GM12875 (cell line): ENCODE measurements at regions not wholly inside any gene's neighbourhood (a gene's known extent, or its start where the extent isn't known, plus 50 kb on each side); places are given as distances from the start of the nearest gene placed in this dataset.
"Not testable (repeated sequence)": the region's sequence is repeated elsewhere in the genome, so short reads cannot be mapped to it uniquely, and the experiment has no call there.

Source experiments
- H3K4me3 ChIP-seq: one replicate; pipeline ENCODE4 v1.5.1; 2011; ENCODE audit warnings: low read depth, low read length, control low read depth
- TF ChIP-seq, protein P1 (sequence below): IDR thresholded peaks from 2 replicates; pipeline ENCODE4 v1.5.1; 2011; ENCODE audit warnings: low read depth, mild to moderate bottlenecking, control low read depth, inconsistent platforms, low read length, moderate library complexity, borderline replicate concordance; ENCODE audit not compliant: insufficient read depth

DNA sequence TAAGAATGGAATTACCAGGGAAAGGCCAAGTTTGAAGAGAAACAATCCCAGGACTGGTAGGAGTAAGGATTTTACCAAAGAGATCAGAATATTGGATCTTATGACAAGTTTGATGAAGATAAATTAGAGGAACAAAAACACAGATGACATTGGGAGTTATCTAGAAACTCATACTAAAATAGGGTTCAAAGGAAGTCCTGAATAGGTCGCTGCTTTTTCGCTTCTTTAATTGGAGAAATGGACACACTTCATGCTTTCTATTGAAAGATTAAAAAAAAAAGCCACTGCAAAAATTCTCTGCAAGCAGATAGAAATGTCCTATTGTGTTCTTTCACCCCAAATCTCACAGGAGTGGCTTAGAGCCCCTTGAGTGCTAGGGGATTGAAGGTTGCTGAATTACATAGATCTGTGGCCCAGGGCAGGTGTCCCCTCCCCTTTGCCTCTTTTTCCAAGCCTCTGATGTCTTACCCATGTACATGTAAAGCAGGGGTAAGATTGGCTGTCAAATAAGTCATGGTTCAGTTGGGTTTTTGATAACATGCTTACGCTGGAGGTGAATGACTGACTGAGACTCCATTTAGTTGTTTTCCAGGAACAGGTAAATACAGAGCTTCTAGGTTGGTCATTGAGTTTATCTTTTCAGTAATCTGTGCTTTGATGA is 152.0 kb downstream of the OR13A1 start:
- H3K4me3 ChIP-seq, result no peak overlapping the region
- TF ChIP-seq, protein P1, sequence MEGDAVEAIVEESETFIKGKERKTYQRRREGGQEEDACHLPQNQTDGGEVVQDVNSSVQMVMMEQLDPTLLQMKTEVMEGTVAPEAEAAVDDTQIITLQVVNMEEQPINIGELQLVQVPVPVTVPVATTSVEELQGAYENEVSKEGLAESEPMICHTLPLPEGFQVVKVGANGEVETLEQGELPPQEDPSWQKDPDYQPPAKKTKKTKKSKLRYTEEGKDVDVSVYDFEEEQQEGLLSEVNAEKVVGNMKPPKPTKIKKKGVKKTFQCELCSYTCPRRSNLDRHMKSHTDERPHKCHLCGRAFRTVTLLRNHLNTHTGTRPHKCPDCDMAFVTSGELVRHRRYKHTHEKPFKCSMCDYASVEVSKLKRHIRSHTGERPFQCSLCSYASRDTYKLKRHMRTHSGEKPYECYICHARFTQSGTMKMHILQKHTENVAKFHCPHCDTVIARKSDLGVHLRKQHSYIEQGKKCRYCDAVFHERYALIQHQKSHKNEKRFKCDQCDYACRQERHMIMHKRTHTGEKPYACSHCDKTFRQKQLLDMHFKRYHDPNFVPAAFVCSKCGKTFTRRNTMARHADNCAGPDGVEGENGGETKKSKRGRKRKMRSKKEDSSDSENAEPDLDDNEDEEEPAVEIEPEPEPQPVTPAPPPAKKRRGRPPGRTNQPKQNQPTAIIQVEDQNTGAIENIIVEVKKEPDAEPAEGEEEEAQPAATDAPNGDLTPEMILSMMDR, result no peak

DNA sequence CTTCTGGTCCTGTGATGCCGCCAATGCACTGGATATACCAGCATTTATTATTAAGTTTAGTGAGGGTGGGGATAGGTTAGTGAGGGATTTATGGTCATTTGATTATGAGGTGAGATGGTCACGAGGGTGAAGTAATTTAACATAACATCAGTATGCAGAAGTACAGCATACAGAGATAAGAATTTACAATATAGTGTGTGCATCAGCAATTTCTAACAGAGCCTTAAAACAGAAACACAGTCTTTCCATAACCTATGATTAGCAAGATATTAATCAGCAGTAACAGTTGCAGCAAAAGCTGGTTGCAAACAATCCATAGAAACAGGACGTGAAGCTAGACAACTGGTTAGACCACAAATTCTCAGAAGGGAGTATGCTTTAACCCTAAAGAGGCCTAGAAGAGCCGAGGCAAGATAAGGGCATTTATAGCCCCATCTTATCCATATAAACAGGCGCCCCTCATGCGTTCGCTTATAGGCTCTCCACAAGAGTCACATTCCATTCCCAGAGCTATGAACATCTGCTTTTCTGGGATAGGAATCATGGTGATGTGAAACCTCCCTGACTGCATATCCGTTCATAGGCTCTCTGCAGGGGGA is 139.8 kb downstream of the OR13A1 start:
- H3K4me3 ChIP-seq, result not testable (repeated sequence)

DNA sequence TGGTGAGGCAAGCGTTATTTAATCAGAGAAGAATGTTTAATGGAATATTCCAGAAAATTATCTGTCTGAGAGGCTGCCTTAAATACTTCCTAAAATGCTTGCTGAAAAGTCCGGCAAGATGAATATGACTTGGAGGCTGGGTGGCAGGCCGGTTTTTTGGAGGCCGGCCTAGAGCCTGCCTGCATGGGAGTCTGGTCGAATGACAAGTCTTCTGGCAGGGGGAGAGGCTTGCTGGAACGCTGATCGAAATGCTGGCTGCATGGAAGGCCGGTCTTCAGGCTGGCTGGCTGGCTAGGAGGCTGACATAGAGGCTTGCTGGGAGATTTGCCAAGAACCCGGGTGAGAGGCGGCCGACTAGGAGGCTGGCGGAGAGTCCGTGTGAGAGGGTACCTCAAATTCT is 135.7 kb downstream of the OR13A1 start:
- TF ChIP-seq, protein P1, result no peak
- no peak overlapping the region for H3K4me3 ChIP-seq

DNA sequence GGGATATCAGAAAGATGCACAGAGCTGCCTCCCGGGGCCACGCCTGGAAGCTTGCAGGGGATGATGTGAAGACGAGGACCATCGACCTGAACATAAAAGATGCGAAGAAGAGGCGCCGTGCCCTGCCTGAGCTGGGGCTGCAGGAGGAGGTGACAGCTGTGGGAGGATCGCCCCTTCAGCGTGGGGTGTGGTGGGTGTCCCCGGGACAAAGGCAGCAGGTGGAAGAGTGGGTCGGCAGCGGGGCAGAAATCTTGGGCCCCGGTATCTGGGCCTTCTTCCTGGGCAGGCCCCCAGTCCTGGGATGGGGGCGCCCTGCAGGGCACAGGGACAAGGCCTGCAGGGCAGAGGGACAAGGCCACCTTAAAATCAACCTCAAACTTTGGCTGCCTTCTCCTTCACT is 134.9 kb downstream of the OR13A1 start:
- TF ChIP-seq, protein P1, result no peak
- H3K4me3 ChIP-seq, result no peak overlapping the region

DNA sequence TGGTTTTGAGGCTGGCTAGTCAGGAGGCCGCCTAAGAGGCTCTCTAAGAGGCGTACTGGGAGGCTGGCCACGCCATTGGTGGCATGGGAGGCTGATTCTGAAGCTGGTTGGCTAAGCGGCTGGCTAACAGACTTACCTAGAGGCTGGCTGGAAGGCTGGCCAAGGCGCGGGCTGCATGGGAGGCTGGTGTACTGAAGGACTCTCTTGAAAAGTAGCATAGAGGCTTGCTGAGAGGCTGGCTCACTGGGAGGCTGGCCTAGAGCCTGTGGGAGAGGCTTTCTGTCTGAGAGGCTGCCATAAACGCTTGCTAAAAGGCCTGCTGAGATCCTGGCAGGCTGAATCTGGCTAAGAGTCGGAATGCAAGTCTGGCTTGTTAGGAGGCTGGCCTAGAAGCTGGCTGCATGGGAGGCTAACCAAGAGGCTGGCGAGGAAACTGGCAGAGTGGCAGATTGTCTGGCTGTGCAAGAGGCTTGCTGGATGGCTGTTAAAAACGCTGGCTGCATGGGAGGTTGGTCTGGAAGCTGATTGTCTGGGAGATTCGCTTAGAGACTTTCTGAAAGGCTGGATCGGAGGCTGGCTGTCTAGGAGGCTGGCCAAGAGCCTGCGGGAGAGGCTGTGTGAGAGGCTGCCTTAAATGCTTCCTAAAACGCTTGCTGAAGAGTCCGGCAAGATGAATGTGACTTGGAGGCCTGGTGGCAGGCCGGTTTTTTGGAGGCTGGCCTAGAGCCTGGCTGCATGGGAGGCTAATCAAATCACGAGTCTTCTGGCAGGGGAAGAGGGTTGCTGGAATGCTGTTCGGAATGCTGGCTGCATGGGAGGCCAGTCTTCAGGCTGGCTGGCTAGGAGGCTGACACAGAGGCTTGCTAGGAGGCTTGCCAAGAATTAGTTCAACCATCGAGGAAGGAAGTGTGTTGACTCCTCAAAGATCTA is 134.2 kb downstream of the OR13A1 start:
- TF ChIP-seq, protein P1, result no peak
- no peak overlapping the region for H3K4me3 ChIP-seq

DNA sequence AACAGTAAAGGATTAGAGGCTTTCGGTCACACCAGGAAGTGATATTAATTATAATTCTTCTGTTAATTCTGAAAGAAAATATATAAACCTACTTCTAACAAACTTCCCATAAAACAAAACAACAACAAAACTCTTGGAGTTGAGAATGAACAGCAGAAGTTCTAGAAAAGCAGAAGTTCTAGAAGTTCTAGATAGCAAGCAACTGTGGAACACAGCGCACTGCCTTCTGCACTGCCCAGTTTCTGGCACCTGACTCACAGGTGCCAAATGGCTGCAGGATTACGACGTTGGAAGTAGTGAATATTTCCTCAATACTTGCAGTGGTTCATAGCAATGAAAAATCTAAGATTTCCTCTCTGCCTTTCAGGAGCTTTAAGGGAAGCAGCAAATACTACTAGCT is 132.2 kb downstream of the OR13A1 start:
- TF ChIP-seq, protein P1, result no peak
- H3K4me3 ChIP-seq, result no peak overlapping the region

DNA sequence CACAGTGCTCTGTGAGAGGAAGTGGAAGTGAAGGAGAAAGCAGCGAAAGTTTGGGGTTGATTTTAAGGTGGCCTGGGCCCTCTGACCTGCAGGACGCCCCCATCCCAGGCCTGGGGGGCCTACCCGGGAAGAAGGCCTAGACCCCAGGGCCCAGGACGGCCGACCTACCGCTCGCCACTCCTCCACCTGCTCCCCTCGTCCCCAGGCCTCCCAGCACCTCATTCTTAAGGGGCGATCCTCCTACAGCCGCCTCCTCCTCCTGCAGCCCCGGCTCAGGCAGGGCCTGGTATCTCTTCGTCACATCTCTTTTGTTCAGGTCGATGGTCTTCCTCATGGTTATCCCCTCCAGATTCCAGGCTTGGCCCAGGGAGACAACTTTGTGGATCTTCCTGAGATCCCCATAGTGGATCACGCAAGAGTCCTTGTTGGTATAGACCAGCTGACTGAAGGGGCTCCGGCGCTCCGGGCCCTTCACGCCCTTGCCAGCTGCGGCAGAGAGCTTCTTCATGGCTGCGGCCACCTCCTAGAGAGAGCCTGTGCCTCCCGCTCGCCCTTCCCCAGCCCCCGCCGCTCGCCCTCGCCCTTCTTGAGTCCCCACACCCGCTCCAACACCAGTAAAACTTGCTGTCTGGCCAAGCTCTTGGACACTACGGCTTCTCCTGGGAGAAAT is 117.5 kb downstream of the OR13A1 start:
- TF ChIP-seq, protein P1, result no peak

More for the DNA sequence above, 117.5 kb downstream of the OR13A1 start:
- no peak overlapping the region for H3K4me3 ChIP-seq
